NCI-H446 treated with DMSO at 0.1 percent for 48 hours (cell line): ENCODE measurements at regions not wholly inside any gene's neighbourhood (a gene's known extent, or its start where the extent isn't known, plus 50 kb on each side); places are given as distances from the start of the nearest gene placed in this dataset.
"Not testable (repeated sequence)": the region's sequence is repeated elsewhere in the genome, so short reads cannot be mapped to it uniquely, and the experiment has no call there.

Source experiments
- DNase-seq: peaks from one replicate; lab custom pipeline; 2025; lab: John Stamatoyannopoulos, UW

GRCh38 chr19:5290336-5291262 is 50.0 kb downstream of the PTPRS start:
- no peak for DNase-seq

GRCh38 chr19:5289060-5289990 is 51.3 kb downstream of the PTPRS start:
- no peak for DNase-seq

DNA sequence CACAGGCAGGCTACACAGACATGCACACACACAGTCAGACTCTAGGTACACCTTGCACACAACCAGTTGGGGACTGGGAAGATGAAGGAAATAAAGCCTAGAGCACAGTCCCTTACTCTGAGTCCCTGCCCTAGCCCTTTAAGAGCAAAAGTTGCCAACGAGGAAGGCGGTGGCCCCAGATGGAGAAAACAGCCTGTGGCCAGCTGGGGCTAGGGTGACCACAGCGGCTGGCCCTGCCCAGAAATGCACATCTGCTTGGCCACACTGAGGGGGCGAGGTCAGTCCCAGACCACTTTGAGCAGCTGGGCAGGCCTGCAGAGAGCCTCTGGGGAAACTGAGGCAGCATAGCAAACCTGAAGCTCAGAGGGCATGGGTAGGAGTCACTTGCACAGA is 52.3 kb downstream of the PTPRS start:
- DNase-seq, result no peak

- DNase-seq, result no peak
These were observed 53.5 kb downstream of the PTPRS start for GRCh38 chr19:5287066-5287465.

- no peak for DNase-seq
These were observed 54.1 kb downstream of the PTPRS start for GRCh38 chr19:5286465-5287029.

DNA sequence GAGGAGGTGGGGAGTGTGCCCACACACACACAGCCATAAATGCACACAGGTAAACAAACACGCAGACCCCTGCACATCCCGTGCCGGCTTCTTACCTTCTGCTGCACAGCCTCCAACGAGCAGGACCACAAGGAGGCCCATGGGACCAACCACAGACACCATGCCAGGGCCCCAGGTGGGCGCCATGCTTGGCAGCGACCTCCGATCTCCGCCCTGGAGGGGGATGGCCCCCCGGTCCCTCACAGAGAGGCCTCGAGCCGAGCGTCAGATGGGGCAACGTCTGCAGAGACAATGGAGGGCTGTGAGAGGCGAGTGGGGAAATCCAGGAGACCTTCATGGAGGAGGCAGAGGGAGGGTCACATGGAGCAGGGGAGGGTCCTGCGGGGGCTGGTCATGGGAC is 54.7 kb downstream of the PTPRS start:
- DNase-seq, result no peak

GRCh38 chr19:5285311-5285710 is 55.3 kb downstream of the PTPRS start:
- DNase-seq, result no peak

DNA sequence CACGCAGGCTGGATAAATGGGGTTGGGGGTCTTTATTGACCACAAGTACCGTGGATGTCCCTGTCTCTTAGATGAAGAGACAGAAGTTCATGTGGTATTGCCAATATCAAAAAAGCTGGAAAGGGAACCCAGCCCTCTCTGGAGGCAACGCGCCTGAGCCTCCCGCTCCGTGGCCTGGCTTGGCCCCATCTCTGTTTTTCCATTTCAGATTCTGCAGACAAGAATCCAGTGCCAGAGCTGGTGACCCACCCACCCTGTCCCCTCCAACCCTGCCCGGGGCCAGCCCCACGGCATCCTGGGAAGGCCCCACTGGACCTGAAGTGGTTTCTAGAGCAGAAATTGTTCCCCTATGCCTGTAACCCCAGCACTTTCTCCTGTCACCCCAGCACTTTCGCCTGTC is 57.7 kb downstream of the PTPRS start:
- DNase-seq, result no peak

DNA sequence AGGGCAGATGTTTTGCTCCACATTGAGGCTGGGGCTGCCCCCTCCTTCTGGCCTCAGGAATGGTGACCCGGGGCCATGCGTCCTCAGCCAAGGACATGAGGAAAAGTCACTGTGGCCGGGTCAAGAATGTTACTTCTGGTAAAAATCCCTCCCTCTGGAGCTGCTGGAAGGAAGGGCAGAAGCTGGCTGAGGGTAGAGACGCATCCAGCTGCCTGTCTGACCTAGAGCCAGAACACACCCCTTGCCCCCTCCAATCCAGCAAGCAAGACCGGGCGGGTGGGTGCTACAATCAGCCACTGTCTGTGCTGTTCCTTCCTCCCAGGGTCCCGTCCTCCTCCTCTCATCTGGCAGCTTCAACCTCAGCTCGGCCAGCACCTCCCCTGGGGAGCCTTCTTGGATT is 59.0 kb downstream of the PTPRS start:
- DNase-seq, result no peak

DNA sequence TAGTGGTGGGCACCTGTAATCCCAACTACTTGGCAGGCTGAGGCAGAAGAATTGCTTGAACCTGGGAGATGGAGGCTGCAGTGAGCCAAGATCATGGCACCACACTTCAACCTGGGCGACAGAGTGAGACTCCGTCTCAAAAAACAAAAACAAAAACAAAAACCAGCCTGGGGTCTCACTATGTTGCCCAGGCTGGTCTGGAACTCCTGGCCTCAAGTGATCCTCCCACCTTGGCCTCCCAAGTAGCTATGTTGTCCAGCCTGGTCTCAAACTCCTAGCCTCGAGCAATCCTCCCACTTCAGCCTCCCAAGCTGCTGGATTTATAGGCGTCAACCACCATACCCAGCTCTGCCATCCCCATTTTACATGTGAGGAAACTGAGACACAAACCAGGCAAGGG is 64.9 kb downstream of the PTPRS start:
- not testable (repeated sequence) for DNase-seq

- no peak for DNase-seq
These were observed 66.8 kb downstream of the PTPRS start for GRCh38 chr19:5273782-5274181.

DNA sequence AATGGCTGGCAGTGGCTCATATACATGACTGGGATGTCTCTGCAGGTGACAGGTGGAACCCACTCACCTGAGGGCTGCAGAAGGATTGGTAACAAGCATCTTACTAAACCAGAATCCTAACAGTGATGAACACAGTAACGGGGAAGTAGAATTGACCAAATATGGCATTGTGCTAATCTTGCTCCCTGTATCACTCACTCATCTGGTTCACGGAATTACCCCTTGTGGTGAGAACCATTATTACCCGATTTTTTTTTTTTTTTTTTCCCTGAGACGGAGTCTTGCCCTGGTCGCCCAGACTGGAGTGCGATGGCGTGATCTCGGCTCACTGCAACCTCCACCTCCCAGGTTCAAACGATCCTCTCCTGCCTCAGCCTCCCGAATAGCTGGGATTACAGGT is 69.5 kb downstream of the PTPRS start:
- no peak for DNase-seq

DNA sequence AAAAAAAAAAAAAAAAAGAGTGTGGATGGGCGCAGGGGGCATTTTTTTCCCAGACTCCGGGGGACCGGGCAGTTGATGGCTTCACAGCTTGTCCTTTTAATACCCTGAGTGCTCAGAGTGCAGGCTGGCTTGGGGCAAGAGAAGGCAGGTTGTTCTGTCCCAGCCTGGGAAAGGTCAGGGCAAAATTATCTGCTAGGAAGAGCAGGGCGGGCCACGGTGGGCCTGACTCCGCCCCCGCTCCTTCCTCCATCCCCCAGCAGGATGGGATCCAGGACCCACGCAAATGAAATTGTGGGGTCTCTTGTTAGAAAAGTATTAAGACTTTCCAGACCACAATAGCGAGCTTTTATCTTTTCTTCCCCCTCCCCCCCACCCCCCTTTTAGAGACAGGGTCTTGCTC is 70.7 kb downstream of the PTPRS start:
- DNase-seq, result no peak

GRCh38 chr19:5269279-5269678 is 71.3 kb downstream of the PTPRS start:
- DNase-seq, result no peak

- DNase-seq, result no peak
These were observed 71.8 kb downstream of the PTPRS start for GRCh38 chr19:5268801-5269200.

- DNase-seq, result no peak
These were observed 75.4 kb downstream of the PTPRS start for GRCh38 chr19:5265260-5265659.

GRCh38 chr19:5264453-5264852 is 76.2 kb downstream of the PTPRS start:
- no peak for DNase-seq

DNA sequence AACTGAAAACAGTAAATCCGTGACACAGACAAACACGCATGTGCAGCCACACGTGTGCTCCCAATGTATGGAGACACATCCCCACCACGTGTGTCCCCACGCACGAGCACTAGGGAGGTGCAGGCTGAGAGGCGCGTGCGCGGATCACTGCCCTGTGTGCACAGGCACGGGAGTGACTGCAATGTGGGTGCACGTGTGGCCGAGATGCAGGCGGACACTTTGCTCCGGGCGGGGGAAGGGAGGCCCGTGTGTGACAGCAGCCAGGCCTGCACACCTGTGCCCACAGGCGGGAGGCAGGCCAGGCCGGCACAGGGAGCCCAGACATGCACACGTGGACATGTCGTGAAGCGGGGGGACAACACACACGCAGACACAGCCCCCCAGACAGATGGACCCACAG is 77.0 kb downstream of the PTPRS start:
- no peak for DNase-seq

GRCh38 chr19:5262721-5263120 is 77.9 kb downstream of the PTPRS start:
- DNase-seq, result no peak

- no peak for DNase-seq
These were observed 79.3 kb downstream of the PTPRS start for GRCh38 chr19:5261156-5261890.

DNA sequence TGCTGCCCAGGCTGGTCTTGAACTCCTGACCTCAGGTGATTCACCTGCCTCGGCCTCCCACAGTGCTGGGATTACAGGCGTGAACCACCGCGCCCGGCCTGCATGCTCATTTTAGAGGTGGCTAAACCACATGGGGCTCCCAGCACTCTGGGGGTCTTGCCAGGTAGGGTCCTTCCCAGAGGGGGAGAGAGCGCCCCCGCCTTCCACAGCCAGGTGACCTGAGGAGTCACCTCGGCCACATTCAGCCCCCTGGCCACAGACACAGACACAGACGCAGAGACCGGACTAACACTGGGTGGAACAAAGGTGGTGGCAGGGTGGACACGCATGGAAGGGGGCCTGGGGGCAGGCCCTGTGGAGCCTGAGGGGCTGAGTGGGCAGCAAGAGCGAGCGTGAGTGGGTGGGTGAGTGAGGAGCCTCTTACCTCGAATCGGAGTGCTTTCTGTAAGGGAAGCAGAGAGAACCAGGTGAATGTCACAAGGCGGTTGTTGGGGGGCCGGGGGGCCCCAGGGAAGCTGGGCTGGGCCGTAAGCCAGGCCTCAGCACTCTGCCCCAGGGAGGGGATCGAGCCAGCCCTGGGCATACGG is 80.1 kb downstream of the PTPRS start:
- no peak for DNase-seq

DNA sequence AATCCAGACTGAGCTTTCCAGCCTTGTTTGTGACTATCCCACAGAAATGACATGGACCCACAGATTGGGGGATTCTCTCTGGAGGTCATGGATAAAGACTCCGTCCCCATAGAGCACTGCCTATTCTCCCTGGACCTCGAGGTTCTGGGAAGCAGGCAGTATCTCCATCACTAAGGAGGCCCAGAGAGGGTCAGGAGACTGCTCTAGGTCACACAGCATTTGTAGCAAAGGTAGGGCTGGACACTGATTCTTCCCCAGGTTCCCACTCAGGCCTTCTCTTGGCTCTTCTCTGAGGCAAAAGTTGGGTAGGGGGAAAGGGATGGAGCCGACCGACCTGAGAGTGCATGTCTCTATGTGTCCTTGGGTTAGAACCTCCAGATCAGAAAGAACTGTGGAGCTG is 80.9 kb downstream of the PTPRS start:
- DNase-seq, result no peak
